ENCODE measurements at regions not wholly inside any gene's neighbourhood (a gene's known extent, or its start where the extent isn't known, plus 50 kb on each side); places are given as distances from the start of the nearest gene placed in this dataset.

GRCh38 chr20:20856306-20856705, 143.9 kb upstream of the RALGAPA2 start:
- TF ChIP-seq CTCF (IDR thresholded peaks at IDR 0.05) (no peak), POLR2A (IDR thresholded peaks at IDR 0.05) (no peak)
